H9 (cell line): ENCODE measurements at regions not wholly inside any gene's neighbourhood (a gene's known extent, or its start where the extent isn't known, plus 50 kb on each side); places are given as distances from the start of the nearest gene placed in this dataset.

ENCODE experiments used
- DNase-seq: peaks from one replicate; pipeline ENCODE4 v3.0.0-alpha.2; 2017
- H2AFZ ChIP-seq: one replicate; pipeline ENCODE4 v1.6.1; 2013; ENCODE audit warnings: mild to moderate bottlenecking, low read length, control low read depth, moderate library complexity
- H2AK5ac ChIP-seq: 2 replicates; pipeline ENCODE4 v1.6.1; 2013; ENCODE audit warnings: low read length, control low read depth, mixed read lengths; ENCODE audit not compliant: insufficient read length
- H2BK120ac ChIP-seq: one replicate; pipeline ENCODE4 v1.6.1; 2013; ENCODE audit warnings: low read depth, mild to moderate bottlenecking, low read length, control low read depth, inconsistent platforms; ENCODE audit not compliant: poor library complexity, severe bottlenecking
- H2BK12ac ChIP-seq: 2 replicates; pipeline ENCODE4 v1.6.1; 2013; ENCODE audit warnings: low read length, control low read depth, mixed read lengths, low read depth; ENCODE audit not compliant: insufficient read length
- H2BK15ac ChIP-seq: 2 replicates; pipeline ENCODE4 v1.6.1; 2013; ENCODE audit warnings: low read depth, low read length, control low read depth
- H2BK20ac ChIP-seq: one replicate; pipeline ENCODE4 v1.6.1; 2013; ENCODE audit warnings: low read depth, mild to moderate bottlenecking, low read length, control low read depth, inconsistent platforms; ENCODE audit not compliant: poor library complexity, severe bottlenecking
- H2BK5ac ChIP-seq: 2 replicates; pipeline ENCODE4 v1.6.1; 2013; ENCODE audit warnings: low read length, control low read depth, mixed read lengths; ENCODE audit not compliant: insufficient read length
- H3K14ac ChIP-seq: 2 replicates; pipeline ENCODE4 v1.6.1; 2013; ENCODE audit warnings: low read length, control low read depth; ENCODE audit not compliant: insufficient read depth
- H3K18ac ChIP-seq: 2 replicates; pipeline ENCODE4 v1.6.1; 2013; ENCODE audit warnings: low read depth, mild to moderate bottlenecking, mixed read lengths, low read length, control low read depth; ENCODE audit not compliant: insufficient read length
- H3K23ac ChIP-seq: 2 replicates; pipeline ENCODE4 v1.6.1; 2013; ENCODE audit warnings: low read length, control low read depth, mixed read lengths, low read depth; ENCODE audit not compliant: insufficient read length
- H3K23me2 ChIP-seq: 2 replicates; pipeline ENCODE4 v1.6.1; 2013; ENCODE audit warnings: low read depth, mild to moderate bottlenecking, mixed read lengths, low read length, control low read depth; ENCODE audit not compliant: insufficient read length, poor library complexity, severe bottlenecking
- H3K27ac ChIP-seq: 2 replicates; pipeline ENCODE4 v1.5.1; 2013; ENCODE audit warnings: low read length, control low read depth, mixed read lengths, low read depth; ENCODE audit not compliant: insufficient read length
- H3K27me3 ChIP-seq: 2 replicates; pipeline ENCODE4 v1.6.1; 2013; ENCODE audit warnings: low read length, control low read depth, inconsistent platforms; ENCODE audit not compliant: insufficient read depth
- H3K4ac ChIP-seq: 2 replicates; pipeline ENCODE4 v1.6.1; 2013; ENCODE audit warnings: low read depth, mild to moderate bottlenecking, control low read depth, inconsistent platforms, low read length, moderate library complexity
- H3K4me1 ChIP-seq: 2 replicates; pipeline ENCODE4 v1.6.1; 2013; ENCODE audit warnings: low read length, control low read depth, inconsistent platforms; ENCODE audit not compliant: insufficient read depth
- H3K4me2 ChIP-seq: 2 replicates; pipeline ENCODE4 v1.6.1; 2013; ENCODE audit warnings: low read length, control low read depth, mixed read lengths; ENCODE audit not compliant: insufficient read length, insufficient read depth
- H3K56ac ChIP-seq: 2 replicates; pipeline ENCODE4 v1.6.1; 2013; ENCODE audit warnings: low read depth, mild to moderate bottlenecking, mixed read lengths, low read length, control low read depth; ENCODE audit not compliant: insufficient read length
- H3K79me1 ChIP-seq: 2 replicates; pipeline ENCODE4 v1.6.1; 2013; ENCODE audit warnings: low read depth, mild to moderate bottlenecking, moderate library complexity, low read length, control low read depth, inconsistent platforms; ENCODE audit not compliant: insufficient read depth, poor library complexity, severe bottlenecking
- H3K79me2 ChIP-seq: 2 replicates; pipeline ENCODE4 v1.6.1; 2013; ENCODE audit warnings: low read length, control low read depth, inconsistent platforms; ENCODE audit not compliant: insufficient read depth
- H3K9ac ChIP-seq: 2 replicates; pipeline ENCODE4 v1.6.1; 2013; ENCODE audit warnings: low read length, control low read depth, mixed read lengths; ENCODE audit not compliant: insufficient read length; ENCODE audit errors: extremely low read depth
- H3K9me3 ChIP-seq: one replicate; pipeline ENCODE4 v1.6.1; 2013; ENCODE audit warnings: low read depth, low read length, inconsistent platforms; ENCODE audit not compliant: control insufficient read depth
- H3T11ph ChIP-seq: one replicate; pipeline ENCODE4 v1.6.1; 2013; ENCODE audit warnings: mild to moderate bottlenecking, low read length, control low read depth, inconsistent platforms
- H4K20me1 ChIP-seq: one replicate; pipeline ENCODE4 v1.6.1; 2013; ENCODE audit not compliant: control insufficient read depth, insufficient read length, insufficient read depth
- H4K5ac ChIP-seq: 2 replicates; pipeline ENCODE4 v1.6.1; 2013; ENCODE audit warnings: low read depth, mild to moderate bottlenecking, mixed read lengths, low read length, control low read depth; ENCODE audit not compliant: insufficient read length
- H4K8ac ChIP-seq: replicated peaks from 2 replicates; pipeline ENCODE4 v1.6.1; 2013; ENCODE audit warnings: low read length, control low read depth, mixed read lengths, low read depth; ENCODE audit not compliant: insufficient read length
- H4K91ac ChIP-seq: 2 replicates; pipeline ENCODE4 v1.6.1; 2013; ENCODE audit warnings: low read depth, mild to moderate bottlenecking, moderate library complexity, mixed read lengths, low read length, control low read depth; ENCODE audit not compliant: insufficient read length
- H3K27ac Mint-ChIP-seq, 3 experiments: 2 replicates in 2 of 3; 3 replicates in 1 of 3; pipeline ENCODE4 v1.8.0; 2020 to 2021; ENCODE audit warnings: mixed read lengths in 3 of 3, mild to moderate bottlenecking in 1 of 3, moderate library complexity in 1 of 3
- H3K27me3 Mint-ChIP-seq: 2 replicates; pipeline ENCODE4 v1.8.0; 2021; ENCODE audit warnings: low read depth, mild to moderate bottlenecking, moderate library complexity, mixed read lengths
- H3K36me3 Mint-ChIP-seq, 3 experiments: 2 replicates in 2 of 3; 3 replicates in 1 of 3; pipeline ENCODE4 v1.8.0; 2020 to 2021; ENCODE audit warnings: low read depth in 3 of 3, mixed read lengths in 3 of 3; ENCODE audit not compliant: insufficient read depth in 1 of 3
- H3K4me1 Mint-ChIP-seq, 2 experiments: 2 replicates each; pipeline ENCODE4 v1.8.0; 2020; ENCODE audit warnings: mixed read lengths in 2 of 2
- H3K4me3 Mint-ChIP-seq, 2 experiments: 2 replicates in 1 of 2; 3 replicates in 1 of 2; pipeline ENCODE4 v1.8.0; 2020 to 2021; ENCODE audit warnings: mild to moderate bottlenecking in 2 of 2, mixed read lengths in 2 of 2, moderate library complexity in 1 of 2
- H3K9me3 Mint-ChIP-seq, 2 experiments: 2 replicates in 1 of 2; 3 replicates in 1 of 2; pipeline ENCODE4 v1.8.0; 2020; ENCODE audit warnings: mild to moderate bottlenecking in 2 of 2, mixed read lengths in 2 of 2, moderate library complexity in 1 of 2
- CTCF ChIP-seq: fragments of 200-600 bp; sonication (generic); conservative IDR thresholded peaks from 3 replicates; pipeline ENCODE4 v1.8.0; 2021; ENCODE audit warnings: antibody characterized with exemption, mild to moderate bottlenecking
- WGBS: extraction: QIAGEN DNeasy Blood & Tissue Kit; methylation state at CpG from one replicate; pipeline ENCODE4 v1.1.7; 2013; ENCODE audit warnings: missing lambda C conversion rate, low lambda C conversion rate, mixed read lengths; ENCODE audit not compliant: insufficient read length; ENCODE audit errors: extremely low coverage; 5-methylcytosine and 5-hydroxymethylcytosine counted together

DNA sequence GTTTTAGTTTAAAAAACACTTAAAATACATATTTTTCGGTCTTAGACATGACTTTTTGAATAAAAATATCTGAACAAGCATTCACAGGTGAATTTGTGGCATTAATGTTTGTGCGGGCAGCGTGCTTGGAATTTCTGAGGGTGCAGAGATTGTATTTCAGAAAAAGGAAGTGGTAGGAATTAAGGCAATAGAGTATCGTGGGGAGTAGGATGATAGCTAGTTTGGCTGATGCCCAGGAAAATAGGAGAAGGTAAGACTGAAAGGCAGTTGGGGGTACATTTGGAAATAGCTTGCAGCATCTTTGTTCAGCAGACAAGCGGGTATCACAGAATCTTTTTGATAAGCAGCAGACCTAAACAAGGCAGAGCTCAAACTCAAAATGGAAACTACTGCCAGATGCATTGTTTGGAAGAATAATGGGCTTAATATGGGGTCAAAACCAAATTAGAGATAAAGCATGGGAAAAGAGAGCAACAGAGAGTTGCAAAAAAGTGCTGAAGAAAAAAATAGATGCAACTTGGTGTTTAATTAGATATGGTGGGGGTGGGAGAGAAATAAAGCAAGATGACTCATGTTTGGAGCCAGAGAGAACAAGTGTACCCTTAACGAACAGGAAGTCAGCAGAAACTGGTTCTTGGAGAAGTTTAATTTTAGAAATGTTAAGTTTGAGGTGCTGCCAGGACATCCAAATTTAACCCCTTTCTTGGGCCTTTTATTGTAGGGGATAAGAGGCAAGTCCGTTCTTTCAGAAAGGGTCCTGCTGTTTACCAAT is 85.7 kb upstream of the ARRDC3 start:
- H3K36me3 Mint-ChIP-seq: no peaks in the 10 kb centered on the region
- H3K23ac ChIP-seq: no peak overlapping the region
- no peaks in the 10 kb centered on the region for H3K79me2 ChIP-seq
- no peak overlapping the region for H3K27ac ChIP-seq
- H3K27me3 ChIP-seq: no peaks in the 10 kb centered on the region
- no peak overlapping the region for H3K4me2 ChIP-seq
- no peak overlapping the region for H3K56ac ChIP-seq
- H4K20me1 ChIP-seq: no peaks in the 10 kb centered on the region
- H2AFZ ChIP-seq: no peak overlapping the region
- no peak overlapping the region for H2BK15ac ChIP-seq
- H3K4me1 ChIP-seq: no peaks in the 10 kb centered on the region; the same call in 1 of the 2 replicates
- H3K27me3 Mint-ChIP-seq: no peaks in the 10 kb centered on the region
- no peaks in the 10 kb centered on the region for H3K23me2 ChIP-seq
- H3T11ph ChIP-seq: no peak overlapping the region
- no peak overlapping the region for H3K4me3 Mint-ChIP-seq
- H3K4me1 Mint-ChIP-seq: peaks cover 0 to 2% of the 10 kb centered on the region in 2 experiments; a peak in 1 of 4 replicates
- H4K5ac ChIP-seq: no peak overlapping the region
- H2BK120ac ChIP-seq: no peak overlapping the region
- no CpG with 5 or more reads among the region's 7 CpGs for WGBS
- H2BK12ac ChIP-seq: no peak overlapping the region
- H3K27ac Mint-ChIP-seq: no peak overlapping the region
- H2BK20ac ChIP-seq: no peak overlapping the region
- H4K8ac ChIP-seq: no peak overlapping the region
- H3K14ac ChIP-seq: no peak overlapping the region
- no peaks in the 10 kb centered on the region for H3K79me1 ChIP-seq
- H3K4ac ChIP-seq: no peak overlapping the region
- DNase-seq: no peak
- H3K9ac ChIP-seq: no peak overlapping the region
- H3K18ac ChIP-seq: no peak overlapping the region
- H4K91ac ChIP-seq: no peak overlapping the region
- no peak for TF ChIP-seq CTCF
- no peak overlapping the region for H2AK5ac ChIP-seq
- H3K9me3 Mint-ChIP-seq: no peaks in the 10 kb centered on the region
- no peak overlapping the region for H2BK5ac ChIP-seq
- H3K9me3 ChIP-seq: no peaks in the 10 kb centered on the region
